ENCODE measurements at regions not wholly inside any gene's neighbourhood (a gene's known extent, or its start where the extent isn't known, plus 50 kb on each side); places are given as distances from the start of the nearest gene placed in this dataset.

DNA sequence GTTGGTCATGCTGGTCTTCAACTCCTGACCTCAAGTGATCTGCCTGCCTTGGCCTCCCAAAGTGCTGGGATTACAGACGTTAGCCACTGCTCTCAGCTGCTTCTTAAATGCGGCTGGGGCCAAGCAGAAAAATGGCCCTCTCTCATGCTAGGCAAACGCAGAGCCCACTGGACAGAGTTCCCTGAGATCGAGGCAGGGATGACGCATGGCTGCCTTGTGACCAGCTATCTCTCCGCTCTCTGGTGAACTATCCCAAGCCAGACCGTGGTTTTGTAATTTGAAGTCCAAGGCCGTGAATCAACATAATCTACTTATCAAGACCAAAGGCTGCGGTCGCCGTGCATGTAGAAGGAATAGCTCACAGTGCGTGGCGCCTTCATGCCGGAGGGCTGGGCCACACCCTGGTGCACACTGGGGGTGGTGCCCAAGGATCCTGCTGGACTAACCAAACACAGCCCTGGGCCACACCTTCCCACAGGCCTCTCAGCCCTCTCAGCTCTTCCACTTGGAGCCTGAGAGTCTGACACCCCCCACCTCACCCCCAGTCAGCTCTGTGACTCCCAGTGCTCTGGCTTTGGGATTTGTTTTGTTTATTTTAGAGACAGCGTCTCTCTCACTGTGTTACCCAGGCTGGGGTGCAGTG is 88.1 kb upstream of the CUX1 start:
- peaks cover 3% of the 10 kb centered on the region for H3K9me3 Mint-ChIP-seq (ENCODE audit: unreplicated experiment)
- TF ChIP-seq, protein P1, sequence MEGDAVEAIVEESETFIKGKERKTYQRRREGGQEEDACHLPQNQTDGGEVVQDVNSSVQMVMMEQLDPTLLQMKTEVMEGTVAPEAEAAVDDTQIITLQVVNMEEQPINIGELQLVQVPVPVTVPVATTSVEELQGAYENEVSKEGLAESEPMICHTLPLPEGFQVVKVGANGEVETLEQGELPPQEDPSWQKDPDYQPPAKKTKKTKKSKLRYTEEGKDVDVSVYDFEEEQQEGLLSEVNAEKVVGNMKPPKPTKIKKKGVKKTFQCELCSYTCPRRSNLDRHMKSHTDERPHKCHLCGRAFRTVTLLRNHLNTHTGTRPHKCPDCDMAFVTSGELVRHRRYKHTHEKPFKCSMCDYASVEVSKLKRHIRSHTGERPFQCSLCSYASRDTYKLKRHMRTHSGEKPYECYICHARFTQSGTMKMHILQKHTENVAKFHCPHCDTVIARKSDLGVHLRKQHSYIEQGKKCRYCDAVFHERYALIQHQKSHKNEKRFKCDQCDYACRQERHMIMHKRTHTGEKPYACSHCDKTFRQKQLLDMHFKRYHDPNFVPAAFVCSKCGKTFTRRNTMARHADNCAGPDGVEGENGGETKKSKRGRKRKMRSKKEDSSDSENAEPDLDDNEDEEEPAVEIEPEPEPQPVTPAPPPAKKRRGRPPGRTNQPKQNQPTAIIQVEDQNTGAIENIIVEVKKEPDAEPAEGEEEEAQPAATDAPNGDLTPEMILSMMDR (IDR thresholded peaks at IDR 0.05; ENCODE audit: partially characterized antibody, unreplicated experiment): no peak
- H3K27me3 Mint-ChIP-seq (ENCODE audit: unreplicated experiment): peaks cover 2% of the 10 kb centered on the region
- no peak overlapping the region for H3K4me3 Mint-ChIP-seq (ENCODE audit: unreplicated experiment)
- DNase-seq: no peak
- H3K36me3 Mint-ChIP-seq (ENCODE audit: unreplicated experiment): peaks cover 3% of the 10 kb centered on the region
- H3K4me1 Mint-ChIP-seq (ENCODE audit: low read depth, unreplicated experiment): peaks cover 5% of the 10 kb centered on the region
- H3K27ac Mint-ChIP-seq (ENCODE audit: unreplicated experiment): no peak overlapping the region

DNA sequence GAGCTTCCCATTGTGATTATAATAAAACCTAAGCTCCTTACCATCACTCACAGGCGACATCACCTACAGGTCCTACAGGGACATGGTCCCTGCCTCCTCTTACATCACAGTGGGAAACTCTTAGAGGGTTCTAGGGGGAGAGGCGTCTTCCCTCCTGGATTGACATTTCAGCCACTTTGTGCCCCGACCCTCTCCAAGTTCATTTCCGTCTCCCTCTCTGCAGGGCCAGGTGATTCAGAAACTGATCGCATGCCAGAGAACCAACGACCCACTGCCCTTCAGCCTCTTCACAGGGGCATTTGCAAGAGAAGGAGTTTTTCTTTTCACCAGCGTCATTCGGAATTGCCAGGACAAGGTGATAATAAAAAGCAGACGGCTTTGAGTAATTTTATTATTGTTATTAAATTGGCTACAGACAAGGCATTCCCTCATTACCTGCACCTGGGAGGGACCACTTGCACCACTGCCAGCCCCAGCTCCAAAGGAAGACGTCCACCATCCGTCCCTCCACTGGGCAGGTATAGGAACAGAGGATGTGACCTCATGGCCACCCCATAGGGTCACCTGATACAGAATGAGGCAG is 85.8 kb upstream of the CUX1 start:
- Mint-ChIP-seq H3K36me3 (ENCODE audit: unreplicated experiment) (peaks cover 3% of the 10 kb centered on the region), H3K9me3 (ENCODE audit: unreplicated experiment) (peaks cover 1% of the 10 kb centered on the region), H3K27me3 (ENCODE audit: unreplicated experiment) (peaks cover 5% of the 10 kb centered on the region), H3K27ac (ENCODE audit: unreplicated experiment) (no peak overlapping the region), H3K4me1 (ENCODE audit: low read depth, unreplicated experiment) (peaks cover 7% of the 10 kb centered on the region), H3K4me3 (ENCODE audit: unreplicated experiment) (no peak overlapping the region)
- DNase-seq: no peak
- TF ChIP-seq, protein P1 (IDR thresholded peaks at IDR 0.05; ENCODE audit: partially characterized antibody, unreplicated experiment): no peak

DNA sequence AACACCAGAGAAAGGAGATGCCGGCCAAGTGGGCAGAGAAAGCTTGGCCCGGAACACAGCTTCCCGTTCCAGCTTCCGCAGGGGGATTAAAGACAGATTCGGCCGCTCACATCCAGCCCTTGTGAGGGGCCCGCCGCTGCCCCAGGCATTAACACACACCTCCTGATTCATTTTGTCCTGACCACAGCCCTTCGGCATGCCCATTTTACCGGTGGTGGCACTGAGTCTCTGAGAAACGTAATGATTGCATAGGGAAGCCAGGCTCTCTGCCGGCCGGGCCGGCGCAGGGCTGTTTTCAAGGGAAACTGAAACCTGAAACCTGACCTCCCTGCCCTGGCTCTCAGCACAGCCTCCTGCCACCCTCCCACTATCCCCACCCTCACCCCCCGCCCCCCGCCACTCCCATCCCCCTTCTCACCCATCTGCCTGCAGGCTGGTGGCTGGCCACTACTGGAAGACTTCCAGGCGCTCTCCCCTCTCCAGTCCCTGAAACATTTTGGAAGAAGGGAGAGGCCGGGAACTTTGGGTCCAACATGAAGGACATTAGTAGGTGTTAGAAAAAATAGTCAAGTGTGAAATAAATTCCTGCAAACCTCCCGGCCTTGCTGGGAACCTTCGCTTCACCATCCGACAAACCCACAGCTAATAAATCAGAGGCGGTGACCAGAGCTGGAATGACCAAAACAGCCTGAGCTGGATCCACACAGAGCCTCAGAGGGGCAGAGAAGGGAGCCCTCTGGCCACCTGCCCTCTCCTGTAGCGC is 83.5 kb upstream of the CUX1 start:
- Mint-ChIP-seq H3K27me3 (ENCODE audit: unreplicated experiment) (peaks cover 5% of the 10 kb centered on the region), H3K9me3 (ENCODE audit: unreplicated experiment) (no peaks in the 10 kb centered on the region), H3K4me3 (ENCODE audit: unreplicated experiment) (no peak overlapping the region), H3K36me3 (ENCODE audit: unreplicated experiment) (no peaks in the 10 kb centered on the region), H3K27ac (ENCODE audit: unreplicated experiment) (peak overlapping the region; percentile 22), H3K4me1 (ENCODE audit: low read depth, unreplicated experiment) (peaks cover 4% of the 10 kb centered on the region)
- peak; percentile 58 for DNase-seq
- TF ChIP-seq, protein P1 (IDR thresholded peaks at IDR 0.05; ENCODE audit: partially characterized antibody, unreplicated experiment): no peak

GRCh38 chr7:101736084-101736483 is 81.3 kb upstream of the CUX1 start:
- no peaks in the 10 kb centered on the region for H3K36me3 Mint-ChIP-seq (ENCODE audit: unreplicated experiment)
- H3K9me3 Mint-ChIP-seq (ENCODE audit: unreplicated experiment): peaks cover 1% of the 10 kb centered on the region
- no peak overlapping the region for H3K4me3 Mint-ChIP-seq (ENCODE audit: unreplicated experiment)
- no peak overlapping the region for H3K27ac Mint-ChIP-seq (ENCODE audit: unreplicated experiment)
- TF ChIP-seq, protein P1 (IDR thresholded peaks at IDR 0.05; ENCODE audit: partially characterized antibody, unreplicated experiment): no peak
- H3K4me1 Mint-ChIP-seq (ENCODE audit: low read depth, unreplicated experiment): peaks cover 4% of the 10 kb centered on the region
- no peak for DNase-seq
- peaks cover 4% of the 10 kb centered on the region for H3K27me3 Mint-ChIP-seq (ENCODE audit: unreplicated experiment)
